GM18511 (cell line): ENCODE measurements at regions not wholly inside any gene's neighbourhood (a gene's known extent, or its start where the extent isn't known, plus 50 kb on each side); places are given as distances from the start of the nearest gene placed in this dataset.
"Not testable (repeated sequence)": the region's sequence is repeated elsewhere in the genome, so short reads cannot be mapped to it uniquely, and the experiment has no call there.

Experiments used
- ATAC-seq: cut with Tn5 transposase; IDR thresholded peaks from one replicate; pipeline ENCODE4 v1.9.1; 2021; ENCODE audit warnings: mild to moderate bottlenecking, moderate library complexity; ENCODE audit not compliant: unreplicated experiment

- ATAC-seq, result no peak
Observed at GRCh38 chr2:133968446-133968845, 285.4 kb upstream of the MGAT5 start.

- no peak for ATAC-seq
Observed at GRCh38 chr2:133970641-133971040, 283.2 kb upstream of the MGAT5 start.

GRCh38 chr2:133972297-133972696, 281.6 kb upstream of the MGAT5 start:
- no peak for ATAC-seq

GRCh38 chr2:133972786-133973185, 281.1 kb upstream of the MGAT5 start:
- ATAC-seq, result no peak

- ATAC-seq, result no peak
Observed at GRCh38 chr2:133974353-133974752, 279.5 kb upstream of the MGAT5 start.

- ATAC-seq, result no peak
Observed at GRCh38 chr2:133975135-133975534, 278.7 kb upstream of the MGAT5 start.

- ATAC-seq, result no peak
Observed at GRCh38 chr2:133975676-133976428, 278.0 kb upstream of the MGAT5 start.

- ATAC-seq, result no peak
Observed at GRCh38 chr2:133976659-133977058, 277.2 kb upstream of the MGAT5 start.

GRCh38 chr2:133977405-133977804, 276.5 kb upstream of the MGAT5 start:
- no peak for ATAC-seq

GRCh38 chr2:133982256-133982655, 271.6 kb upstream of the MGAT5 start:
- no peak for ATAC-seq

- ATAC-seq, result no peak
Observed at GRCh38 chr2:133985563-133985962, 268.3 kb upstream of the MGAT5 start.

- ATAC-seq, result no peak
Observed at GRCh38 chr2:133986081-133986837, 267.6 kb upstream of the MGAT5 start.

- no peak for ATAC-seq
Observed at GRCh38 chr2:133986881-133987795, 266.7 kb upstream of the MGAT5 start.

- no peak for ATAC-seq
Observed at GRCh38 chr2:133988316-133988891, 265.5 kb upstream of the MGAT5 start.

GRCh38 chr2:133991606-133992168, 262.2 kb upstream of the MGAT5 start:
- no peak for ATAC-seq

- no peak for ATAC-seq
Observed at GRCh38 chr2:133992454-133992853, 261.4 kb upstream of the MGAT5 start.

GRCh38 chr2:133993160-133993559, 260.7 kb upstream of the MGAT5 start:
- ATAC-seq, result no peak

- not testable (repeated sequence) for ATAC-seq
Observed at GRCh38 chr2:133998726-133999125, 255.1 kb upstream of the MGAT5 start.

GRCh38 chr2:134002391-134002790, 251.5 kb upstream of the MGAT5 start:
- no peak for ATAC-seq

- ATAC-seq, result no peak
Observed at GRCh38 chr2:134002921-134003320, 251.0 kb upstream of the MGAT5 start.

GRCh38 chr2:134004467-134004866, 249.4 kb upstream of the MGAT5 start:
- no peak for ATAC-seq
